Mesendoderm (in vitro differentiated cells): ENCODE measurements at regions not wholly inside any gene's neighbourhood (a gene's known extent, or its start where the extent isn't known, plus 50 kb on each side); places are given as distances from the start of the nearest gene placed in this dataset.

ENCODE experiments used
- DNase-seq: peaks from one replicate; pipeline ENCODE4 v3.0.0; 2013
- H2AK5ac ChIP-seq: 2 replicates; pipeline ENCODE4 v1.6.1; 2013; ENCODE audit warnings: low read length, inconsistent platforms
- H2BK120ac ChIP-seq: 2 replicates; pipeline ENCODE4 v1.6.1; 2013; ENCODE audit warnings: low read depth, mild to moderate bottlenecking, low read length, moderate library complexity, mixed read lengths
- H2BK15ac ChIP-seq: replicated peaks from 2 replicates; pipeline ENCODE4 v1.6.1; 2013; ENCODE audit warnings: low read depth, mild to moderate bottlenecking, moderate library complexity
- H2BK5ac ChIP-seq: 2 replicates; pipeline ENCODE4 v1.6.1; 2013; ENCODE audit warnings: low read length, inconsistent platforms
- H3K18ac ChIP-seq: 2 replicates; pipeline ENCODE4 v1.6.1; 2013; ENCODE audit warnings: mild to moderate bottlenecking, low read length, mixed read lengths
- H3K23ac ChIP-seq: one replicate; pipeline ENCODE4 v1.6.1; 2013; ENCODE audit warnings: low read length
- H3K27ac ChIP-seq: 2 replicates; pipeline ENCODE4 v1.5.1; 2013; ENCODE audit warnings: low read depth, mild to moderate bottlenecking, inconsistent platforms, low read length, moderate library complexity
- H3K27me3 ChIP-seq: 2 replicates; pipeline ENCODE4 v1.6.1; 2013; ENCODE audit warnings: low read length, control low read depth, mild to moderate bottlenecking, inconsistent platforms; ENCODE audit not compliant: insufficient read depth, poor library complexity
- H3K36me3 ChIP-seq: 2 replicates; pipeline ENCODE4 v1.6.1; 2013; ENCODE audit warnings: low read length, inconsistent platforms; ENCODE audit not compliant: control insufficient read depth, insufficient read depth
- H3K4ac ChIP-seq: one replicate; pipeline ENCODE4 v1.6.1; 2013; ENCODE audit warnings: low read depth, mild to moderate bottlenecking, low read length, moderate library complexity
- H3K4me1 ChIP-seq: 2 replicates; pipeline ENCODE4 v1.6.1; 2013; ENCODE audit warnings: low read depth, low read length, inconsistent platforms; ENCODE audit not compliant: control insufficient read depth
- H3K4me2 ChIP-seq: 2 replicates; pipeline ENCODE4 v1.6.1; 2013; ENCODE audit warnings: low read length
- H3K4me3 ChIP-seq: 2 replicates; pipeline ENCODE4 v1.5.1; 2013; ENCODE audit warnings: mild to moderate bottlenecking, low read length
- H3K56ac ChIP-seq: one replicate; pipeline ENCODE4 v1.6.1; 2013; ENCODE audit warnings: low read length
- H3K79me1 ChIP-seq: 2 replicates; pipeline ENCODE4 v1.6.1; 2013; ENCODE audit warnings: low read length, inconsistent platforms
- H3K79me2 ChIP-seq: 2 replicates; pipeline ENCODE4 v1.6.1; 2013; ENCODE audit warnings: mild to moderate bottlenecking, low read length; ENCODE audit not compliant: control insufficient read depth, insufficient read depth
- H3K9ac ChIP-seq: 2 replicates; pipeline ENCODE4 v1.6.1; 2013; ENCODE audit warnings: low read length, inconsistent platforms
- H4K5ac ChIP-seq: one replicate; pipeline ENCODE4 v1.6.1; 2013; ENCODE audit warnings: low read length
- H4K8ac ChIP-seq: one replicate; pipeline ENCODE4 v1.6.1; 2013; ENCODE audit warnings: low read depth, mild to moderate bottlenecking, control low read depth, low read length, moderate library complexity
- WGBS: extraction: QIAGEN DNeasy Blood & Tissue Kit; methylation state at CpG from one replicate; pipeline ENCODE4 v1.1.7; 2013; ENCODE audit warnings: low lambda C conversion rate, missing lambda C conversion rate; ENCODE audit not compliant: insufficient coverage; ENCODE audit errors: extremely low coverage; 5-methylcytosine and 5-hydroxymethylcytosine counted together

DNA sequence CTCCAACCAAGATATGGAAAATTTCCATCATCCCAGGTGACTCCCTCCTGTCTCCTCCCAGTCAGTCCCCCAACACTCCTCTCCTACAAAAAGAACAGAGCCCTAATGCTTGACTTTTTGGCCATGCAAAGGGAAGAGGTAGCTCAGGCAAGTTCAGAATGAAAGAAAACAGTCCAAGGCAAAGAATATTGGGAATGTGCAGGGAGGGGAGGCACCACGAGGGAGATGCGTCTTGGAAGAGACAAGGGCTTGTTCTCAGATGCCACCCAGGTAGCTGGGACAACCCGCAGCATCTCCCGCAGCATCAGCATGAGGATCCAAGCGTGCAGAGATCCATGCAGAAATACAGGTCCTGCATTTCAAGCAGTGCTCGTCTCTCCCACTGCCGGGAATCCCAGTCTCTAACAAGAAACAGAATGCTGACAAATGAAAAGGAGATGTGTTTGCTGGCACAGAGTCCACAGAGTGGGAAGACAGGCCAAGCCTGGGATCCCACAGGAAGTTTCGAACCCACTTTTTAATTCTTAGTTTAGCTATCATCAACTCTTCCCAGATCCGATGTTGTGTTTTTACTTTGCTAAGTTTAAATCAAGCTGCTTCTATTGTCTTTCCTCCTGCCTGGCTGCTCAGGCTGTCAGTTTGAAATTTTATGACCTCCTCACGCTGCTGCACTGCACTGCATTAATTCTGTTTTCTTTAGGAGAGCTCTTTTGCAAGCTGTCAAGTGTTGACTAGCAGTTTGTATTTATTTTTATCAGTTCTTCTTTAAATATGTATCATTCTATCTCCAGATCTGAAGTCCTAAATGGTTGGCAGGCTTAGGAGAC lies 86.8 kb upstream of the OSMR start:
- no CpG with 5 or more reads among the region's 10 CpGs for WGBS
- no peak overlapping the region for H3K9ac ChIP-seq
- no peak overlapping the region for H3K27ac ChIP-seq

DNA sequence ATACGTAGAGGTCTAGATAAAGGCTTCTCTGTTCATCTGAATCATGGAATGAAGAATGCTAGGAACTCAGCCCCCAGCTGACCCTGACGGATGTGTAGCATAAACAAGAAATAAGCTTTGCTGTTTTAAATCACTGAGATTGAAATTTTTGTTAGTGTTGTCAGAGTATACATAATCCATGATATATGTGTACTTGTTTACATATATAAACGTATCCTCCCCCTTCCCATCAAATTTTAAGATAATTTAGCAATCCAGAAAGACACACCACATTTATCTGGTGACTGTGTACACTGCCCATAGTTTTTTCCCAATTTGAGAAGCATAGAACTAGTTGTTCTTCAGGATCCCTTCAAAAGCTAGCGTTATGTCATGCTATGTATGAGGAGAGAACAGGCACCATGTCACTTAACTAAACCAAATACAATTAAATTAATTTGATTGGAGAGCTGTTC lies 80.8 kb upstream of the OSMR start:
- H3K4me3 ChIP-seq: no peak overlapping the region
- no peak for DNase-seq
- no peak overlapping the region for H3K56ac ChIP-seq
- no peak overlapping the region for H3K4ac ChIP-seq
- no peak overlapping the region for H2BK15ac ChIP-seq
- no peaks in the 10 kb centered on the region for H3K36me3 ChIP-seq
- H2AK5ac ChIP-seq: no peak overlapping the region
- H3K4me1 ChIP-seq: no peaks in the 10 kb centered on the region
- no peak overlapping the region for H2BK120ac ChIP-seq
- H3K27me3 ChIP-seq: no peaks in the 10 kb centered on the region
- H2BK5ac ChIP-seq: no peak overlapping the region
- no peak overlapping the region for H3K4me2 ChIP-seq
- H3K18ac ChIP-seq: no peak overlapping the region
- H3K9ac ChIP-seq: no peak overlapping the region
- no CpG with 5 or more reads among the region's 4 CpGs for WGBS
- no peaks in the 10 kb centered on the region for H3K79me1 ChIP-seq
- no peaks in the 10 kb centered on the region for H3K79me2 ChIP-seq
- no peak overlapping the region for H3K23ac ChIP-seq
- H3K27ac ChIP-seq: no peak overlapping the region
- no peak overlapping the region for H4K5ac ChIP-seq
- no peak overlapping the region for H4K8ac ChIP-seq

More for the DNA sequence above, 86.8 kb upstream of the OSMR start:
- H3K4me3 ChIP-seq: no peak overlapping the region
- no peak overlapping the region for H3K4me2 ChIP-seq
- no peaks in the 10 kb centered on the region for H3K79me1 ChIP-seq
- H3K27me3 ChIP-seq: no peaks in the 10 kb centered on the region
- no peak overlapping the region for H3K56ac ChIP-seq
- H2BK15ac ChIP-seq: no peak overlapping the region
- H4K8ac ChIP-seq: no peak overlapping the region
- H4K5ac ChIP-seq: no peak overlapping the region
- no peak overlapping the region for H3K4ac ChIP-seq
- H3K79me2 ChIP-seq: no peaks in the 10 kb centered on the region
- H2AK5ac ChIP-seq: no peak overlapping the region
- DNase-seq: no peak
- no peak overlapping the region for H2BK5ac ChIP-seq
- no peak overlapping the region for H3K23ac ChIP-seq
- H3K4me1 ChIP-seq: no peaks in the 10 kb centered on the region
- no peak overlapping the region for H3K18ac ChIP-seq
- no peaks in the 10 kb centered on the region for H3K36me3 ChIP-seq
- no peak overlapping the region for H2BK120ac ChIP-seq

DNA sequence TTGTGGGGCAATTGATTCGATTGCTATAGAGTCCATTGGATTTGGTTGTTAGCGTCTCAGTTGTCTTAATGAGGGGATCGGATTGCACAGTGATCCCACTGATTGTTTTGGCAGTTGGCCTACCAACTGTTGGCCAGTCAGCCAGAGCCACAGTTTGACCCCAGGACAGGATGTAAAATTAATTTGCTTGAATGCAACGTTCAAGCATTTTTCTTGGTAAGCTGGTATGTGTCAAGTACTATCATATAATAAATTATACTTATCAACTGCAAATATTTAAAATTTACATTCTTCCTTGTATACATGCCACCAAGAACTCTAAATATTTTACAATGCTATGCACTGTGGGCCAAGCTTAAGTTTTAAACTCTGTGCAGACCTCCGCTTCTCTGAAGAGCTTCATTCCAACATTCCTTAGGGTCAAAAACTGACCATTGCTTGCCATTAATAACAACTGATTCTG lies 80.4 kb upstream of the OSMR start:
- no peaks in the 10 kb centered on the region for H3K27me3 ChIP-seq
- no peak overlapping the region for H3K4ac ChIP-seq
- H3K79me2 ChIP-seq: no peaks in the 10 kb centered on the region
- DNase-seq: no peak
- H4K8ac ChIP-seq: no peak overlapping the region
- no peak overlapping the region for H3K56ac ChIP-seq
- H4K5ac ChIP-seq: no peak overlapping the region
- H3K4me2 ChIP-seq: no peak overlapping the region
- WGBS: no CpG with 5 or more reads among the region's 5 CpGs
- H2BK15ac ChIP-seq: no peak overlapping the region
- no peaks in the 10 kb centered on the region for H3K36me3 ChIP-seq
- H3K27ac ChIP-seq: no peak overlapping the region
- no peak overlapping the region for H3K23ac ChIP-seq
- H3K18ac ChIP-seq: no peak overlapping the region
- H2BK5ac ChIP-seq: no peak overlapping the region
- H3K4me3 ChIP-seq: no peak overlapping the region
- H2BK120ac ChIP-seq: no peak overlapping the region
- no peak overlapping the region for H3K9ac ChIP-seq
- no peak overlapping the region for H2AK5ac ChIP-seq
- no peaks in the 10 kb centered on the region for H3K4me1 ChIP-seq
- H3K79me1 ChIP-seq: no peaks in the 10 kb centered on the region

DNA sequence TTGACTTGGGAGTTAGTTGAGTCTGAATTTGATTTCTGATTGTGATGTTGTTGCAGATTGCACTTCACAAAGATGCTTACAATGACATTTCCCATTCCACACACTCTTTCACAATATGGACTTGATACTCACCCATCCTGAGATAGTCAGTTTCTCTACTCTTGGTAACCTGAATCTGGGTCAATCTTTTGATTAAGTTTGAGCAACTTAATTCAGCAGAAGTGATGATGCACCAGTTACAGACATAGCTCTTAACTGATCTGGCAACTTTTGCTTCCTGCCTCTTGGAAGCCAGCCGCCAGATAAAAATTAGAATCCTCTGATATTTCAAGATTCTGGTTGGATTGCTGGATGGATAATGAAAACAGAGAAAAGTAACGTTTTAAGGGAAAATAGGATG lies 79.7 kb upstream of the OSMR start:
- no peaks in the 10 kb centered on the region for H3K4me1 ChIP-seq
- no peak overlapping the region for H3K23ac ChIP-seq
- H3K4me2 ChIP-seq: no peak overlapping the region
- H3K4ac ChIP-seq: no peak overlapping the region
- H3K79me2 ChIP-seq: no peaks in the 10 kb centered on the region
- no peak overlapping the region for H3K18ac ChIP-seq
- H3K9ac ChIP-seq: no peak overlapping the region
- H3K56ac ChIP-seq: no peak overlapping the region
- no peaks in the 10 kb centered on the region for H3K79me1 ChIP-seq
- H2BK15ac ChIP-seq: no peak overlapping the region
- H3K4me3 ChIP-seq: no peak overlapping the region
- H3K27ac ChIP-seq: no peak overlapping the region
- no peak overlapping the region for H2AK5ac ChIP-seq
- no peak overlapping the region for H4K5ac ChIP-seq
- no peak overlapping the region for H4K8ac ChIP-seq
- H2BK5ac ChIP-seq: no peak overlapping the region
- DNase-seq: no peak
- no peaks in the 10 kb centered on the region for H3K36me3 ChIP-seq
- WGBS: no CpG with 5 or more reads among the region's 2 CpGs
- no peaks in the 10 kb centered on the region for H3K27me3 ChIP-seq
- H2BK120ac ChIP-seq: no peak overlapping the region

DNA sequence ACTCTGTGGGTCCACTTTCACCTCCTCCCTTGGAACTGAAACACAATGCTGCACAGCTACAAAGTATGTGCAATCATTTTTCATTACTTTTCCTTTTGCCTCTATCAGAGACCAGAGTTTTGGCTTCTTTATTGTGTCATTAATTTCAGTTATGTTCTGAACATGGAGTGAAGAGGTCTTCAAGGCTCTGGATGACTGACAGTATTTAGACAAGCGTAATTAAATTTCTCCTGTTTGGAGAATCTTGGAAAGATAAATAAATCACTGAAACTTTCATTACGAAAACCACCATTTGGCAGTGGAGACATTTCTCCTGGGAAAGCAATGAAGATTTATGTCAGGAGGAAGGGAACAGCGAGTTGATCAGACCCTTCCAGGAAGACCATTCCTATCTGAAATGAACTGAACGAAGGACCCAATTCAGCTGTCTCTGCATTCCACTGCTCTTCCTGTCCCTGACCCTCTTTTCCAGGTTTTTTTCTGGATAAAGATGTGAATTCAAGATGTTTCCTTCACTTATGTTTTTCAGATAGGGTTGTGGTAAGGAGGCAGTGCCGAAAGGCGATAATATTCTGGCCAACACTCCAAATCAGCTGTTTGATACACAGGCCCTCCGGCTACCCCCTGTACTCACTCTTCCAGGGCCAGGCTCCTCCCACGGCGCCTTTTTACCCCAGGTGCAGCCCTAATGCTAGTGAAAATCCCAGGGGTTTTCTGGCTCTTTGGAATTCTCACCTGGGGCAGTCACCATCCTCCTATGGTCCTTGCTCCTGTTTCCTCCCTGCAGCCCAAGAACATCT lies 77.2 kb upstream of the OSMR start:
- H3K79me2 ChIP-seq: no peaks in the 10 kb centered on the region
- H2BK15ac ChIP-seq: no peak overlapping the region
- H3K18ac ChIP-seq: no peak overlapping the region
- no peak for DNase-seq
- no peaks in the 10 kb centered on the region for H3K36me3 ChIP-seq
- H2AK5ac ChIP-seq: no peak overlapping the region
- no peak overlapping the region for H3K27ac ChIP-seq
- H3K4me3 ChIP-seq: no peak overlapping the region
- H2BK120ac ChIP-seq: no peak overlapping the region
- WGBS: no CpG with 5 or more reads among the region's 9 CpGs
- no peaks in the 10 kb centered on the region for H3K79me1 ChIP-seq
- H3K23ac ChIP-seq: no peak overlapping the region
- H3K4me1 ChIP-seq: no peaks in the 10 kb centered on the region
- no peak overlapping the region for H3K4ac ChIP-seq
- no peak overlapping the region for H4K5ac ChIP-seq
- no peak overlapping the region for H3K56ac ChIP-seq
- no peak overlapping the region for H3K9ac ChIP-seq
- no peak overlapping the region for H3K4me2 ChIP-seq
- no peak overlapping the region for H2BK5ac ChIP-seq
- H3K27me3 ChIP-seq: no peaks in the 10 kb centered on the region
- no peak overlapping the region for H4K8ac ChIP-seq
